GM18498 (cell line): ENCODE measurements at regions not wholly inside any gene's neighbourhood (a gene's known extent, or its start where the extent isn't known, plus 50 kb on each side); places are given as distances from the start of the nearest gene placed in this dataset.
A peak's percentile ranks its signal among the peaks of the same experiment; 100 is the strongest.

ENCODE experiments used
- ATAC-seq: cut with Tn5 transposase; IDR thresholded peaks from one replicate; pipeline ENCODE4 v1.9.1; 2021; ENCODE audit warnings: mild to moderate bottlenecking, moderate library complexity; ENCODE audit not compliant: unreplicated experiment

- ATAC-seq: no peak
These were observed 77.4 kb downstream of the NCOR2 start for GRCh38 chr12:124489915-124490583.

GRCh38 chr12:124489220-124489619, 78.2 kb downstream of the NCOR2 start:
- ATAC-seq: no peak

- ATAC-seq: no peak
These were observed 78.9 kb downstream of the NCOR2 start for GRCh38 chr12:124488520-124488919.

- ATAC-seq: no peak
These were observed 79.6 kb downstream of the NCOR2 start for GRCh38 chr12:124487834-124488165.

GRCh38 chr12:124487066-124487833, 80.2 kb downstream of the NCOR2 start:
- no peak for ATAC-seq

- no peak for ATAC-seq
These were observed 81.0 kb downstream of the NCOR2 start for GRCh38 chr12:124486346-124486963.

- no peak for ATAC-seq
These were observed 82.0 kb downstream of the NCOR2 start for GRCh38 chr12:124485371-124485770.

GRCh38 chr12:124484526-124484953, 82.9 kb downstream of the NCOR2 start:
- ATAC-seq: no peak

GRCh38 chr12:124484067-124484466, 83.3 kb downstream of the NCOR2 start:
- no peak for ATAC-seq

- ATAC-seq: no peak
These were observed 84.3 kb downstream of the NCOR2 start for GRCh38 chr12:124482901-124483799.

GRCh38 chr12:124482567-124482893, 84.9 kb downstream of the NCOR2 start:
- ATAC-seq: no peak

GRCh38 chr12:124481772-124482566, 85.4 kb downstream of the NCOR2 start:
- ATAC-seq: peak; percentile 37

GRCh38 chr12:124481257-124481750, 86.1 kb downstream of the NCOR2 start:
- ATAC-seq: no peak

- ATAC-seq: peak; percentile 74
These were observed 86.7 kb downstream of the NCOR2 start for GRCh38 chr12:124480469-124481256.

GRCh38 chr12:124479680-124480468, 87.5 kb downstream of the NCOR2 start:
- peak; percentile 32 for ATAC-seq

- no peak for ATAC-seq
These were observed 88.3 kb downstream of the NCOR2 start for GRCh38 chr12:124478985-124479645.

- no peak for ATAC-seq
These were observed 89.0 kb downstream of the NCOR2 start for GRCh38 chr12:124478416-124478815.
